GM10266 (cell line): ENCODE measurements at regions not wholly inside any gene's neighbourhood (a gene's known extent, or its start where the extent isn't known, plus 50 kb on each side); places are given as distances from the start of the nearest gene placed in this dataset.

Source experiments
- DNase-seq: peaks from one replicate; pipeline ENCODE4 v3.0.0; 2012; ENCODE audit errors: extremely low spot score
- CTCF ChIP-seq: IDR thresholded peaks from 2 replicates; pipeline ENCODE4 v1.5.1; 2012; ENCODE audit warnings: mild to moderate bottlenecking, low read depth; ENCODE audit not compliant: control insufficient read depth, insufficient read depth; ENCODE audit errors: missing control alignments

- TF ChIP-seq CTCF: no peak
- no peak for DNase-seq
Measured at GRCh38 chr2:66749566-66749965, 314.6 kb downstream of the MEIS1 start.

- DNase-seq: no peak
- no peak for TF ChIP-seq CTCF
Measured at GRCh38 chr2:66753257-66753656, 318.3 kb downstream of the MEIS1 start.

GRCh38 chr2:66753660-66754059, 318.7 kb downstream of the MEIS1 start:
- TF ChIP-seq CTCF: no peak
- no peak for DNase-seq

GRCh38 chr2:66755974-66756373, 321.0 kb downstream of the MEIS1 start:
- TF ChIP-seq CTCF: no peak
- DNase-seq: no peak

- no peak for TF ChIP-seq CTCF
- no peak for DNase-seq
Measured at GRCh38 chr2:66761826-66762225, 326.9 kb downstream of the MEIS1 start.

- DNase-seq: no peak
- no peak for TF ChIP-seq CTCF
Measured at GRCh38 chr2:66762761-66763160, 327.8 kb downstream of the MEIS1 start.

GRCh38 chr2:66766582-66766981, 331.7 kb downstream of the MEIS1 start:
- no peak for TF ChIP-seq CTCF
- no peak for DNase-seq
